ENCODE measurements at regions not wholly inside any gene's neighbourhood (a gene's known extent, or its start where the extent isn't known, plus 50 kb on each side); places are given as distances from the start of the nearest gene placed in this dataset.

- TF ChIP-seq, protein P1, sequence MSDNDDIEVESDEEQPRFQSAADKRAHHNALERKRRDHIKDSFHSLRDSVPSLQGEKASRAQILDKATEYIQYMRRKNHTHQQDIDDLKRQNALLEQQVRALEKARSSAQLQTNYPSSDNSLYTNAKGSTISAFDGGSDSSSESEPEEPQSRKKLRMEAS (IDR thresholded peaks at IDR 0.05): no peak
- no peak for TF ChIP-seq TAF1 (IDR thresholded peaks at IDR 0.05; ENCODE audit: low read depth)
- TF ChIP-seq EGR1 (IDR thresholded peaks at IDR 0.05): no peak
- TF ChIP-seq RAD21 (IDR thresholded peaks at IDR 0.05; ENCODE audit: low read depth): no peak
- TF ChIP-seq TCF12 (IDR thresholded peaks at IDR 0.05; ENCODE audit: low read depth): no peak
- TF ChIP-seq YY1 (IDR thresholded peaks at IDR 0.05; ENCODE audit: low read depth): no peak
- TF ChIP-seq FOXM1 (IDR thresholded peaks at IDR 0.05; ENCODE audit: borderline replicate concordance, low read depth): no peak
- no peak for TF ChIP-seq REST (IDR thresholded peaks at IDR 0.05; ENCODE audit: low read depth)
- TF ChIP-seq EP300 (IDR thresholded peaks at IDR 0.05; ENCODE audit: borderline replicate concordance): no peak
Observed at GRCh38 chr18:67354692-67355091, 161.8 kb downstream of the DSEL start.
